ENCODE measurements at regions not wholly inside any gene's neighbourhood (a gene's known extent, or its start where the extent isn't known, plus 50 kb on each side); places are given as distances from the start of the nearest gene placed in this dataset.

GRCh38 chr2:203585516-203585915, 50.4 kb upstream of the RAPH1 start:
- H3K4me3 ChIP-seq (ENCODE audit: low read depth, low read length): no peak overlapping the region
- TF ChIP-seq CTCF (IDR thresholded peaks at IDR 0.05; ENCODE audit: control insufficient read depth, extremely low read depth, insufficient read depth): no peak
- no peak for DNase-seq (ENCODE audit: low read depth)

GRCh38 chr2:203586206-203586605, 51.1 kb upstream of the RAPH1 start:
- DNase-seq (ENCODE audit: low read depth): no peak
- no peak overlapping the region for H3K4me3 ChIP-seq (ENCODE audit: low read depth, low read length)
- no peak for TF ChIP-seq CTCF (IDR thresholded peaks at IDR 0.05; ENCODE audit: control insufficient read depth, extremely low read depth, insufficient read depth)

DNA sequence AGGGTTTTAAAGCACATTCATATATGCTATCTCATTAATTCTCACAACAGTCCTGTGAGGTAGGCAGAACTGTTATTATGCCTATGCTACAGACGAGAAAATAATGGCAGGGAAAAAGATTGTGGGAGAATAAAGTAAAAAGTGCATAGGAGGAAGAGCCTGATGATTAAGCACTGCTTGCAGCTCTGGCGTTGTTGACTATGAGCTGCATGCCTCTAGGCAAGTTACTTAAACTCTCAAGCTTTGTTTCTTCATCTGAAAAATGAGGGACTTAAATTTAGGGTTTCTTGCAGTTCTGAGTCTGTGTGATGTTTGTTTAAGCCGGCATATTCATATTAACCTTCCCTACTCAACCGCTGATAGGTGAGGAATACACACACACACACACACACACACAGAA, 51.6 kb upstream of the RAPH1 start:
- H3K4me3 ChIP-seq (ENCODE audit: low read depth, low read length): no peak overlapping the region
- TF ChIP-seq CTCF (IDR thresholded peaks at IDR 0.05; ENCODE audit: control insufficient read depth, extremely low read depth, insufficient read depth): no peak
- no peak for DNase-seq (ENCODE audit: low read depth)

DNA sequence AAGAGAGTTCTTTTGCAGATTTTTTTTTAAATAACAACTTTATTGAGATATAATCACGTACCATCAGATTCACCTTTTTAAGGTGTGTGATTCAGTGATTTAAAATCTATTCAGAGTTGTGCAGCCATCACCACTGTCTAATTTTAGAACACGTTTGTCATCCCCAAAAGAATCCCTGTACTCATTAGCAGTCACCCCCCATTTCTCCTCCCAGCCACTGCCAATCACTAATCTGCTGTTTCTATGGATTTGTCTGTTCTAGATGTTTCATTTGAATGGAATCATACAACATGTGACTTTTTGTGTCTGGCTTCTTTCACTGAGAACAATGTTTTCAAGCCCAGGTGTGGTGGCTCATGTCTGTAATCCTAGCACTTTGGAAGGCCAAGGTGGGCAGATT, 55.4 kb upstream of the RAPH1 start:
- no peak overlapping the region for H3K4me3 ChIP-seq (ENCODE audit: low read depth, low read length)
- TF ChIP-seq CTCF (IDR thresholded peaks at IDR 0.05; ENCODE audit: control insufficient read depth, extremely low read depth, insufficient read depth): no peak
- DNase-seq (ENCODE audit: low read depth): no peak

DNA sequence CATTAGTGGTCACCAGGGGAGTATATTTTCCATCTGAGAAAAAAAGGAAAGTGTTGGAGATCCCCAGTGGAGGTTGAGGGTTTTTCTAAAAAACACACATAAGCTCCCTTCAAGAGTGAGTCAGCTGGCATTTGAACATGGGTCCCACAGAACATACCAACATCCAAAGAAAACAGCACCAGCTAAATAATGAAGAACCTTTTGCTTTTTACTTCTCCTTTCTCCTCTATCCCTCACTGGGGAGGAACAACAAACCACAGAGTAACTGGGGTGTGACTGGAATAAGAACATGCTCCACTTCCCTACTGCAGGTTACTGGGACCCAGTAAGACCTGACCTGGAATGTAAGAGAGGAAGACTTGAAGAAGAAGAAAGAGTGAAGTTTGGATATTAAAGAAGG, 56.5 kb upstream of the RAPH1 start:
- no peak overlapping the region for H3K4me3 ChIP-seq (ENCODE audit: low read depth, low read length)
- no peak for DNase-seq (ENCODE audit: low read depth)
- TF ChIP-seq CTCF (IDR thresholded peaks at IDR 0.05; ENCODE audit: control insufficient read depth, extremely low read depth, insufficient read depth): no peak

DNA sequence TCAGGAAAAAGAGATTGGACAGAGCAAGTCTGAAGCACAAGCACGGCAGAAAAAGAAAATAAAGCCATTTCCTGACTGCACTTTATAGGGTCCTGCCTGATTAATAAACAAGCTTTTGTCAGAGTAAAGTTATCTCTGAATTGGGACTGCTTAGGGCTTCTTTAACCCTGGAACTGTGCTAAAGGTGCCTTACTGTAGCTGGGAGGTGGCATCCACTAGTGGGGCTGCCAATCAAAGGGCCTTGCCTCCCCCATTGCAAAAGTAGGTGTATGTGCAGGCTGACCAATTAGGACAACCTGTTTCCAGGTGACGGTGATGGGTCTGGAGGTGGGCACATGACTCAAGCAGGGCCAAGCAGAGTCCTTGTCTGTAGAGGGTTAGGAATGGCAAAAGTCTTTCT, 57.4 kb upstream of the RAPH1 start:
- TF ChIP-seq CTCF (IDR thresholded peaks at IDR 0.05; ENCODE audit: control insufficient read depth, extremely low read depth, insufficient read depth): no peak
- DNase-seq (ENCODE audit: low read depth): no peak
- no peak overlapping the region for H3K4me3 ChIP-seq (ENCODE audit: low read depth, low read length)

- TF ChIP-seq CTCF (IDR thresholded peaks at IDR 0.05; ENCODE audit: control insufficient read depth, extremely low read depth, insufficient read depth): no peak
- no peak overlapping the region for H3K4me3 ChIP-seq (ENCODE audit: low read depth, low read length)
- no peak for DNase-seq (ENCODE audit: low read depth)
These were observed 59.4 kb upstream of the RAPH1 start for GRCh38 chr2:203594541-203594940.
